ENCODE measurements at regions not wholly inside any gene's neighbourhood (a gene's known extent, or its start where the extent isn't known, plus 50 kb on each side); places are given as distances from the start of the nearest gene placed in this dataset.

DNA sequence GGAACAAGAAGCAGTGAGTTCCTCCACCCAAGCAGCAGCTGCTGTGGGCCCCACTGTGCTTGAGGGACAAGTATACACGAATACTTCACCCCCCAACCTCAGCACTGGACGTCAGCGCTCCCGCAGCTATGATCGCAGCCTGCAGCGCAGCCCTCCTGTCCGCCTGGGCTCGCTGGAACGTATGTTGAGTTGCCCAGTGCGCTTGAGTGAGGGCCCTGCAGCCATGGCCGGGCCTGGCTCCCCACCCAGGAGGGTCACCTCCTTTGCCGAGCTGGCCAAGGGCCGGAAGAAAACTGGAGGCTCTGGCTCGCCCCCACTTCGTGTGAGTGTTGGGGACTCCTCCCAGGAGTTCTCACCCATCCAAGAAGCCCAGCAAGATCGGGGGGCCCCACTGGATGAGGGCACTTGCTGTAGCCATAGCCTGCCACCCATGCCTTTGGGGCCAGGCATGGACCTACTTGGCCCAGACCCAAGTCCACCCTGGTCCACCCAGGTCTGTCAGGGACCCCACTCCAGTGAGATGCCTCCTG lies 57.1 kb upstream of the TESK1 start:
- H3K9me3 ChIP-seq (ENCODE audit: control insufficient read depth, insufficient read depth, low read depth, low read length) = no peaks in the 10 kb centered on the region
- no peak overlapping the region for H3K4me3 ChIP-seq (ENCODE audit: low read depth, low read length)
- ChIA-PET CTCF (interaction anchor here (0.7 kb wide), 1 partner anchor 16 kb away, joined by 3 read pairs; no protein-coding TSS in a partner anchor), POLR2A (no interaction called here)
- H3K4me1 ChIP-seq (ENCODE audit: control insufficient read depth, insufficient read depth, low read length) = no peaks in the 10 kb centered on the region
- TF ChIP-seq ZNF660 (tag by site-specific recombination; IDR thresholded peaks at IDR 0.05) = no peak
- no peak for TF ChIP-seq SCRT1 (tag by site-specific recombination; IDR thresholded peaks at IDR 0.05; ENCODE audit: borderline replicate concordance)
- no peak for TF ChIP-seq EGR2 (tag by site-specific recombination; IDR thresholded peaks at IDR 0.05; ENCODE audit: low read depth)
- TF ChIP-seq HOXA7 (CRISPR knock-in tag; IDR thresholded peaks at IDR 0.05; ENCODE audit: borderline replicate concordance) = no peak
- TF ChIP-seq, protein P1, sequence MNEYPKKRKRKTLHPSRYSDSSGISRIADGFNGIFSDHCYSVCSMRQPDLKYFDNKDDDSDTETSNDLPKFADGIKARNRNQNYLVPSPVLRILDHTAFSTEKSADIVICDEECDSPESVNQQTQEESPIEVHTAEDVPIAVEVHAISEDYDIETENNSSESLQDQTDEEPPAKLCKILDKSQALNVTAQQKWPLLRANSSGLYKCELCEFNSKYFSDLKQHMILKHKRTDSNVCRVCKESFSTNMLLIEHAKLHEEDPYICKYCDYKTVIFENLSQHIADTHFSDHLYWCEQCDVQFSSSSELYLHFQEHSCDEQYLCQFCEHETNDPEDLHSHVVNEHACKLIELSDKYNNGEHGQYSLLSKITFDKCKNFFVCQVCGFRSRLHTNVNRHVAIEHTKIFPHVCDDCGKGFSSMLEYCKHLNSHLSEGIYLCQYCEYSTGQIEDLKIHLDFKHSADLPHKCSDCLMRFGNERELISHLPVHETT (tag by site-specific recombination; IDR thresholded peaks at IDR 0.05) = no peak
- TF ChIP-seq ZNF248 (tag by site-specific recombination; IDR thresholded peaks at IDR 0.05) = no peak
- TF ChIP-seq ZNF473 (tag by site-specific recombination; IDR thresholded peaks at IDR 0.05) = no peak
- no peak for TF ChIP-seq KLF7 (tag by site-specific recombination; IDR thresholded peaks at IDR 0.05; ENCODE audit: borderline replicate concordance)
- no peak for TF ChIP-seq IKZF3 (tag by site-specific recombination; IDR thresholded peaks at IDR 0.05)
- no peak for TF ChIP-seq ZNF785 (tag by site-specific recombination; IDR thresholded peaks at IDR 0.05)
- no peak for TF ChIP-seq ZSCAN30 (tag by site-specific recombination; IDR thresholded peaks at IDR 0.05)
- TF ChIP-seq KLF16 (tag by site-specific recombination; IDR thresholded peaks at IDR 0.05) = no peak
- TF ChIP-seq SCRT2 (tag by site-specific recombination; IDR thresholded peaks at IDR 0.05) = no peak
- no peak for TF ChIP-seq ZNF677 (tag by site-specific recombination; IDR thresholded peaks at IDR 0.05)
- H3K36me3 ChIP-seq (ENCODE audit: control insufficient read depth in 2 of 2, insufficient read depth in 1 of 2, low read length in 2 of 2) = peaks cover 0 to 11% of the 10 kb centered on the region in 2 experiments; a peak in 2 of 3 replicates
- no peak overlapping the region for H3K27ac ChIP-seq (ENCODE audit: extremely low read depth, low read depth, low read length)

DNA sequence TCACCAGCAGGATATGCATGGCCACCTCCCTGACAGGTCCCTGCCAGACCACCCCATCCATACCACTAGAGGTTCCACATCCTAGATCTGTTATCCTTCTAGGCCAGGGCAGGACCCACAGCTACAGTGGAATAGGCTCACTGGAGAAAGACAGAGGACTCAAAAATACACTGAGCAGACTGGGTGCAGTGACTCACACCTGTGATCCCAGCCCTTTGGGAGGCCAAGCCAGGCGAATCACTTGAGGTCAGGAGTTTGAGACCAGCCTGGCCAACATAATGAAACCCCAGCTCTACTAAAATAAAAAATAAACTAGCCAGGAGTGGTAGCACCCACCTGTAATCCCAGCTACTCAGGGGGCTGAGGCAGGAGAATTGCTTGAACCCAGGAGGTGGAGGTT lies 56.5 kb upstream of the TESK1 start:
- ChIA-PET CTCF (interaction anchor here (0.6 to 0.7 kb wide), 2 partner anchors 13 to 17 kb away, joined by 3 to 4 read pairs; no protein-coding TSS in a partner anchor), POLR2A (interaction anchor here (0.8 kb wide), 1 partner anchor 435 kb away, joined by 3 read pairs; no protein-coding TSS in a partner anchor)
- 0 out of 2 replicates have a peak, but pooled peaks cover 2% of the 10 kb centered on the region for H3K4me1 ChIP-seq (ENCODE audit: control insufficient read depth, insufficient read depth, low read length)
- no peaks in the 10 kb centered on the region for H3K9me3 ChIP-seq (ENCODE audit: control insufficient read depth, insufficient read depth, low read depth, low read length)
- H3K36me3 ChIP-seq (ENCODE audit: control insufficient read depth in 2 of 2, insufficient read depth in 1 of 2, low read length in 2 of 2) = peaks cover 0 to 11% of the 10 kb centered on the region in 2 experiments; a peak in 2 of 3 replicates
- no peak overlapping the region for H3K27ac ChIP-seq (ENCODE audit: extremely low read depth, low read depth, low read length)
- TF ChIP-seq, protein P2, sequence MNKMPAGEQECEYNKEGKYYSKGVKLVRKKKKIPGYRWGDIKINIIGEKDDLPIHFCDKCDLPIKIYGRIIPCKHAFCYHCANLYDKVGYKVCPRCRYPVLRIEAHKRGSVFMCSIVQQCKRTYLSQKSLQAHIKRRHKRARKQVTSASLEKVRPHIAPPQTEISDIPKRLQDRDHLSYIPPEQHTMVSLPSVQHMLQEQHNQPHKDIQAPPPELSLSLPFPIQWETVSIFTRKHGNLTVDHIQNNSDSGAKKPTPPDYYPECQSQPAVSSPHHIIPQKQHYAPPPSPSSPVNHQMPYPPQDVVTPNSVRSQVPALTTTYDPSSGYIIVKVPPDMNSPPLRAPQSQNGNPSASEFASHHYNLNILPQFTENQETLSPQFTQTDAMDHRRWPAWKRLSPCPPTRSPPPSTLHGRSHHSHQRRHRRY (tag by site-specific recombination; IDR thresholded peaks at IDR 0.05) = no peak
- no peak for TF ChIP-seq ZNF157 (tag by site-specific recombination; IDR thresholded peaks at IDR 0.05)
- TF ChIP-seq ZNF529 (tag by site-specific recombination; IDR thresholded peaks at IDR 0.05; ENCODE audit: insufficient replicate concordance) = no peak
- TF ChIP-seq, protein P3, sequence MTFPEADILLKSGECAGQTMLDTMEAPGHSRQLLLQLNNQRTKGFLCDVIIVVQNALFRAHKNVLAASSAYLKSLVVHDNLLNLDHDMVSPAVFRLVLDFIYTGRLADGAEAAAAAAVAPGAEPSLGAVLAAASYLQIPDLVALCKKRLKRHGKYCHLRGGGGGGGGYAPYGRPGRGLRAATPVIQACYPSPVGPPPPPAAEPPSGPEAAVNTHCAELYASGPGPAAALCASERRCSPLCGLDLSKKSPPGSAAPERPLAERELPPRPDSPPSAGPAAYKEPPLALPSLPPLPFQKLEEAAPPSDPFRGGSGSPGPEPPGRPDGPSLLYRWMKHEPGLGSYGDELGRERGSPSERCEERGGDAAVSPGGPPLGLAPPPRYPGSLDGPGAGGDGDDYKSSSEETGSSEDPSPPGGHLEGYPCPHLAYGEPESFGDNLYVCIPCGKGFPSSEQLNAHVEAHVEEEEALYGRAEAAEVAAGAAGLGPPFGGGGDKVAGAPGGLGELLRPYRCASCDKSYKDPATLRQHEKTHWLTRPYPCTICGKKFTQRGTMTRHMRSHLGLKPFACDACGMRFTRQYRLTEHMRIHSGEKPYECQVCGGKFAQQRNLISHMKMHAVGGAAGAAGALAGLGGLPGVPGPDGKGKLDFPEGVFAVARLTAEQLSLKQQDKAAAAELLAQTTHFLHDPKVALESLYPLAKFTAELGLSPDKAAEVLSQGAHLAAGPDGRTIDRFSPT (tag by site-specific recombination; IDR thresholded peaks at IDR 0.05) = no peak
- no peak for TF ChIP-seq ZNF830 (tag by site-specific recombination; IDR thresholded peaks at IDR 0.05; ENCODE audit: low read depth)
- TF ChIP-seq ZNF747 (tag by site-specific recombination; IDR thresholded peaks at IDR 0.05) = no peak
- no peak overlapping the region for H3K4me3 ChIP-seq (ENCODE audit: low read depth, low read length)
